HepG2 (cell line): ENCODE measurements at regions not wholly inside any gene's neighbourhood (a gene's known extent, or its start where the extent isn't known, plus 50 kb on each side); places are given as distances from the start of the nearest gene placed in this dataset.

Experiments used
- ATF7-NPFF ChIP-seq: sonication (generic); formaldehyde crosslinking; IDR thresholded peaks from 2 replicates; pipeline ENCODE4 v1.8.1; 2023; ENCODE audit warnings: mild to moderate bottlenecking, low read depth, missing genetic modification reagents, moderate library complexity
- CEBPB ChIP-seq: IDR thresholded peaks from 2 replicates; pipeline ENCODE4 v1.6.1; 2011; ENCODE audit warnings: low read depth, low read length, improper control_type of control experiment, borderline replicate concordance
- JUNB ChIP-seq: sonication (generic); formaldehyde crosslinking; IDR thresholded peaks from 2 replicates; pipeline ENCODE4 v1.8.0; 2022; ENCODE audit warnings: missing genetic modification reagents, mild to moderate bottlenecking, borderline replicate concordance
- NBN ChIP-seq: fragments of 450-650 bp; conservative IDR thresholded peaks from 2 replicates; pipeline ENCODE4 v1.6.1; 2017
- NR2C2 ChIP-seq: sonication (generic); formaldehyde crosslinking; IDR thresholded peaks from 2 replicates; pipeline ENCODE4 v1.4.0; 2020; ENCODE audit warnings: missing genetic modification reagents, mild to moderate bottlenecking, moderate library complexity, borderline replicate concordance
- PITX1 ChIP-seq: sonication (generic); formaldehyde crosslinking; IDR thresholded peaks from 2 replicates; pipeline ENCODE4 v1.5.1; 2020; ENCODE audit warnings: mild to moderate bottlenecking, missing genetic modification reagents
- SMC3 ChIP-seq: IDR thresholded peaks from 2 replicates; pipeline ENCODE4 v1.6.1; 2011; ENCODE audit warnings: low read length, improper control_type of control experiment
- TCF7 ChIP-seq: sonication (generic); IDR thresholded peaks from 2 replicates; pipeline ENCODE4 v1.6.1; 2016; ENCODE audit warnings: antibody characterized with exemption, low read depth
- YY1 ChIP-seq: IDR thresholded peaks from 2 replicates; pipeline ENCODE4 v1.6.1; 2011; ENCODE audit warnings: low read length, low read depth, moderate library complexity, mild to moderate bottlenecking; ENCODE audit not compliant: insufficient read depth, insufficient replicate concordance
- TF ChIP-seq, protein P1 (sequence below): sonication (generic); formaldehyde crosslinking; IDR thresholded peaks from 2 replicates; pipeline ENCODE4 v1.5.0; 2020; ENCODE audit warnings: mild to moderate bottlenecking, missing genetic modification reagents, moderate library complexity

DNA sequence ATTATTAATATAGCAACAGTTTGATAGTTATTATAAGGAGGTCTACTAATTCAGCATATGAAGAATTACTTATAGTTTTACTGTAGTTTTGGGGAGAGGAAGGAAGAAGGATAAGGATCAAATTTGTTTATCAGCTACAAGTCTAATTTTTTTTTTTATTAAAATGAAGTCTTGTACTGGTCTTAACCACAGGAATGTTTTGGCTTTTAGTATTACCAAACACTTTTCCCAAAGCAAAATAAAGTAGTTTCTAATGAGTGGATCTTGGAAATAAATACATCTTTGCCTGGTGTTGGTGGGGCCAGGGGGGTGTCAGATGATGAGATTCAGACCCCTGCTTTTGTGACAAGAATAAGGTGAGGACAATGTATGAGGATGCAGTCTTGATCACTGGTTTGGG, 57.2 kb upstream of the ZDHHC17 start:
- TF ChIP-seq, protein P1, sequence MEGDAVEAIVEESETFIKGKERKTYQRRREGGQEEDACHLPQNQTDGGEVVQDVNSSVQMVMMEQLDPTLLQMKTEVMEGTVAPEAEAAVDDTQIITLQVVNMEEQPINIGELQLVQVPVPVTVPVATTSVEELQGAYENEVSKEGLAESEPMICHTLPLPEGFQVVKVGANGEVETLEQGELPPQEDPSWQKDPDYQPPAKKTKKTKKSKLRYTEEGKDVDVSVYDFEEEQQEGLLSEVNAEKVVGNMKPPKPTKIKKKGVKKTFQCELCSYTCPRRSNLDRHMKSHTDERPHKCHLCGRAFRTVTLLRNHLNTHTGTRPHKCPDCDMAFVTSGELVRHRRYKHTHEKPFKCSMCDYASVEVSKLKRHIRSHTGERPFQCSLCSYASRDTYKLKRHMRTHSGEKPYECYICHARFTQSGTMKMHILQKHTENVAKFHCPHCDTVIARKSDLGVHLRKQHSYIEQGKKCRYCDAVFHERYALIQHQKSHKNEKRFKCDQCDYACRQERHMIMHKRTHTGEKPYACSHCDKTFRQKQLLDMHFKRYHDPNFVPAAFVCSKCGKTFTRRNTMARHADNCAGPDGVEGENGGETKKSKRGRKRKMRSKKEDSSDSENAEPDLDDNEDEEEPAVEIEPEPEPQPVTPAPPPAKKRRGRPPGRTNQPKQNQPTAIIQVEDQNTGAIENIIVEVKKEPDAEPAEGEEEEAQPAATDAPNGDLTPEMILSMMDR: no peak
- TF ChIP-seq ATF7-NPFF (CRISPR knock-in tag) (no peak), NR2C2 (CRISPR knock-in tag) (no peak), TCF7 (no peak), SMC3 (no peak), NBN (no peak), JUNB (CRISPR knock-in tag) (no peak), PITX1 (CRISPR knock-in tag) (no peak), YY1 (no peak), CEBPB (no peak)
